AML-193 (cell line): ENCODE measurements at regions not wholly inside any gene's neighbourhood (a gene's known extent, or its start where the extent isn't known, plus 50 kb on each side); places are given as distances from the start of the nearest gene placed in this dataset.
"Not testable (repeated sequence)": the region's sequence is repeated elsewhere in the genome, so short reads cannot be mapped to it uniquely, and the experiment has no call there.

ENCODE experiments used
- DNase-seq, 2 experiments: peaks; one replicate each; lab custom pipeline; 2025; lab: John Stamatoyannopoulos, UW

DNA sequence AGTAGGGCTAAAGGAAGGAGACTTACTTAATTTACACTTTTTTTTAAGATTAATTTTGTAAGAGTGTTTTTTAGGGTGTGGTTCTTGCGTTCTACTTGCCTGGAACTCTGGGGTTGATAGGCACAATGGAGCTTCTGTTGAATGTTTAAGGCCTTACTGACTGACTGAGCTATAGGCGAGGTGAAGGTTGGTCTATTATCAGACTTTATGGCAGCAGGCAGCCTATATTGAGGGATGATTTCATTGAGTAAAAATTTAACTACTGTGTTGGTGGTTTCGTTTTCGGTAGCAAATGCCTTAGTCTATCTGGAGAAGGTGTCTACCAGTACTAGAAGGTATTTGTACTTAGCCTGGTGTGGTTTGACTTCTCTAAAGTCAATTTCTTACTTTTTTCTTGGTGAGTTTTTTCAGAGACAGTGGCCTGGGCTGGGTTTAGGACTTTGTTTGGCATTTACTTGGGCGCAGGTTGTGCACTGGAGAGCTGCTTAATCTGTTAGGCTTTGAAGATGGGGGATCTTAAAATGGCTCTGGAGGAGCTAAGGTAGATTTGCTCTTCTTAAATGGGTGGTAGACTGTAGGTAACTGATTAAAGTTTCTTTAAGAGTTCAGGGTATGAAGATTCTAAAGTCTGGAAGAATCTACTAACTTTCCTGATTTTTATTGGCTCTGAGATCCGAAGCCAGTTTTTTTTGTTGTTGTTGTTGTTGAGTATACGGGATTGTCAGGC lies 164.5 kb upstream of the CCZ1B start:
- DNase-seq: not testable (repeated sequence)

DNA sequence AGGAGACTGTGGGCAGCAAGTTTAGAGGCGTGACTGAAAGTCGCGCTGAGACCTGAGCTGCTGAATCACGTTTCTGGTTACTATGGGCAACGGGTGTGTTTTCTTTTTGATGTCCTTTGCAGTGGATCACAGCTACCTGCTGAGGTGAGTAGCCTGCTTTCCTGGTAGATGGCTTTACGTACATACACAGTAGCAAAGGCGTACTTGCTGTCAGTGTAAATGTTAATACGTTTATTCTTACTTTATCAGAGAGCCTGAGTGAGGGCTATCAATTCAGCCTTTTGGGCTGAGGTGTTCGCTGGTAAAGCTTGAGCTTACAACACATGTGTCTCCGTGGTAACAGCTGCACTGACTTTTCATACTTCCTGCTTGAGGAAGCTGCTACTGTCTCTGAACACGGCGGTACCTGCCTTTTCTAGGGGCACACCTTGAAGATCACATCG lies 165.1 kb upstream of the CCZ1B start:
- DNase-seq: not testable (repeated sequence)

DNA sequence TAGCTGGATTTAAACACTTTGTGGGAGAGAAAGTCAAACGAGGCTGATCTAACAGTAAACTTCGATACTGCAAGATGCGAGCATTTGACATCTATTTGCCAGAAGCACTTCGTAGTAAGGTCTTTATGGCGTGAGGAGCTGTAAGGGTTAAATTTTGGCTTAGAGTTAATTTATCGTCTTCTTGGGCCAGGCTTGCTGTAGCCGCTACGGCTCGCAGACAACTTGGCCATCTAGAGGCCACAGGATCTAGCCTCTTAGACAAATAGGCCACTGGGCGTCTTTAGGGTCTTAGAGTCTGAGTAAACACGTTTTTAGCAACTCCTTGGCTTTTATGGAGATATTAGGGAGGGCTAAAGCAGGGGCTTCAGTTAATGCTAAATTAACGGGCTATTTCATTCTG lies 165.6 kb upstream of the CCZ1B start:
- not testable (repeated sequence) for DNase-seq

DNA sequence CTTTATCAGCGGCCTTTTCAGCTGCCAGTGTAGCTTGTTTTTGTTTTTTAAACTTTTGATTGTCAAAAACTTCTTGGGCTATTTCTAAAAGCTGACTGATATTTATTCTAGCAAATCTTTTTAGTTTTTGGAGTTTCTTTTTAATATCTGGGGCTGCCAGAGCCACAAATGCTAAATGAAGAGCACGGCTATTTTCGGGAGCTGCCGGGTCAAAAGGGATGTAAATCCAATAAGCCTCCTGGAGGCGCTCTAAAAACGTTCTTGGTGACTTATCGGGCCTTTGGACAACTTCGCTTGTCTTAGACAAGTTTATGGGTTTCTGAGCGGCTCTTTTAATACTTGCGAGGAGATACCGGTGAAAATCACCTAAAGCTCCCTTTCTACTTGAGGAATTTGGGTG lies 166.1 kb upstream of the CCZ1B start:
- not testable (repeated sequence) for DNase-seq

DNA sequence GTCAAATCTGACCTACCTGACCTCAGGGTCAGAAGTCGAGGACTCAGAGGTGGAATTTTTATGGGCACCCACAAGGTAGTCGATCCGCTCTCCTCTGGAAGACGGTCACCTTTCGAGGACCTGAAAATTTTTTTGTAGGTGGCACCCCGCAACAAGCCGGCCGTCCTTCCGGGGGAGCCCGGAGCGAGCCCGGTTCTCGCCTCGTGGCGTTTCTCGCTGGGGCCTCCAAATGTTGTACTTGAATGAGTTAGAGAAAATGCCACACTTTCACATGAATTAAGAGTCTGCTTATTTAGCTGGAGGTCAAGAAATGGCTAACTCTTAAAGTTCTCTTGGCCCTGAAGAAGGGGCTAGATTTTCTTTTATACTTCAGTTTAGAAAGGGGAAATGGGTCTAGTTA lies 169.0 kb upstream of the CCZ1B start:
- DNase-seq: not testable (repeated sequence)

DNA sequence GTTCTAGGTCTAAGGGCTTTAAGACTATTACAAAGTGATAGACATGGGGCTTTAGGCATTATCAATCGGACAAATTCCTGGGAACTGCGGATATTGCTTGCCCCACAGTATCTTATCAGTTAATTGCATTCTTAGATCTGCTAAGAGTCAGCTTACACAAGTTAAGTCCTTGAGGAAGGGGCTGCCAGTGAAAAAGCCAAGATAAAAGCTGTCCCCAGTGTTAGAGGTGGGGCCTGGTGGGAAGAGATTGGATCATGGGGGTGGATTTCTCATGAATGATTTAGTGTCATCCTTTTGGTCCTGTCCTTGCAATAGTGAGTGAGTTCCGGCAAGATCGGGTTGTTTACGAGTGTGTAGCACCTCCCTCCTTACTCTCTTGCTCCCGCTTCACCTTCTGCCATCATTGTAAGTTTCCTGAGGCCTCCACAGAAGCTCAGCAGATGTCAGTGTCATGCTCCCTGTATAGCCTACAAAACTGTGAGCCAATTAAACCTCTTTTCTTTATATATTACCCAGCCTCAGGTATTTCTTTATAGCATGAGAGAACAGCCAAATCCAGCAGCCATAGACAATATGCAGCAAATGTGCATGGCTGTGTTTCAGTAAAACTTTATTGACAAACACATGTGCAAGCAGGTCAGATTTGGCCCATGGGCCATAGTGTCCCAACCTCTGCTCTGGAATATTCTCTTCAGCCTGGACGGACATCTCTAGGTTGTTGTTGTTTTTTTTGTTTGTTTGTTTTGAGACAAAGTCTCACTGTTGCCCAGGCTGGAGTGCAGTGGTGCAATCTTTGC lies 169.6 kb upstream of the CCZ1B start:
- DNase-seq: not testable (repeated sequence)

DNA sequence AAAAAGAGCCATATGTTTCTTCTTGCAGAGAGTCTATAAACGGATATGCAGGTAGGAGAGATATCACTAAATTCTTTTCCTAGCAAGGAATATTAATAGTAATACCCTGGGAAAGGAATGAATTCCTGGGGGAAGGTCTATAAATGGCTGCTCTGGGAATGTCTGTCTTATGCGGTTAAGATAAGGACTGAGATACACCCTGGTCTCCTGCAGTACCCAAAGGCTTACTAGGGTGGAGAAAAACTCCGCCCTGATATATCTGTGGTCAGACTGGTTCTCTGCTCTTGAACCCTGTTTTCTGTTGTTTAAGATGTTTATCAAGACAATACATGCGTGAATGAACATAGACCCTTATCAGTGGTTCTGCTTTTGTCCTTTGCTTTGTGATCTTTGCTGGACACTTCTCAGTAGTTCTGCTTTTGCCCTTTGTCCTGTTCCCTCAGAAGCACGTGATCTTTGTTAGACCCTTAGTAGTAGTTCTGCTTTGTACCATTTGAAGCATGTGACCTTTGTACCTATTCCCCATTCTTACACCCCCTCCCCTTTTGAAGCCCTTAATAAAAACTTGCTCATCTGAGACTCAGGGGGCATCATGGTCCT lies 173.1 kb upstream of the CCZ1B start:
- DNase-seq: not testable (repeated sequence)

DNA sequence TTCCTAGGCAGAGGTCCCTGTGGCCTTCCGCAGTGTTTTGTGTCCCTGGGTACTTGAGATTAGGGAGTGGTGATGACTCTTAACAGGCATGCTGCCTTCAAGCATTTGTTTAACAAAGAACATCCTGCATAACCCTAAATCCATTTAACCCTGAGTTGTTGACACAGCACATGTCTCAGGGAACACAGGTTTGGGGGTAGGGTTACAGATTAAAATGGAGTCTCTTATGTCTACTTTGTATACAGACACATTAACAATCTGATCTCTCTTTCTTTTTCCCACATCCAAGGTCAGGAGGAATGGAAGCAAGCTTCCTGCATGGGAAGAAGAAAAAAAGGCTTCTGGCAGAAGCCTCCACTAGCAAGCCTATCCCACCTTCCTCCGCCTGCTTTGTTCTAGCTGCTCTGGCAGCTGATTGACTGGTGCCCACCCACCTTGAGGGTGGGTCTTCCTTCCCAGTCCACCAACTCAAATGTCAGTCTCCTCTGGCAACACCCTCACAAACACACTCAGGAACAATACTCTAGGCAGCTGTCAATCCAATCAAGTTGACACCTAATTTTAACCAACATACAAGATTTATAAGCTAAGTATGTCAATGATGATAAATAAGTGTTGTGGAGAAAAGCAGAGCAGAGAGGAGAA lies 176.5 kb upstream of the CCZ1B start:
- DNase-seq: no peak

DNA sequence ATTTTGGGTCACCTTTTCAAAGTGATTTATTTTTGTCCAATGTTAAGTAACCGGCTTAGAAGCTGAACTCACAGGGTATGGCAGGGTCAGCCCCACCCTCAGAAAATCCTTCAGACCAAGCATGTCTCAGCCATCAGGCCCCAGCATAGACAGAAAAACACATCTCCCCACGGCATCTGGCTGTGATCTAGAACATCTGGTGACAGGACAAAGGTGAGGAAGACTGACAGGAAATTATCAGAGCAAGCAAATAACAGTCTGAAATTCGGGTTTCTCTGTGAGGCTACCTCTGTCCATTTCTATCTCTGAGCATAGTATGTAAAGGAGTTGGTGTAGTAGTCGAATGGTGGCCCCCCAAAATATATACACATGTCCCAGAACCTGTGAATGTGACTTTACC lies 177.0 kb upstream of the C1GALT1 start:
- DNase-seq: no peak

DNA sequence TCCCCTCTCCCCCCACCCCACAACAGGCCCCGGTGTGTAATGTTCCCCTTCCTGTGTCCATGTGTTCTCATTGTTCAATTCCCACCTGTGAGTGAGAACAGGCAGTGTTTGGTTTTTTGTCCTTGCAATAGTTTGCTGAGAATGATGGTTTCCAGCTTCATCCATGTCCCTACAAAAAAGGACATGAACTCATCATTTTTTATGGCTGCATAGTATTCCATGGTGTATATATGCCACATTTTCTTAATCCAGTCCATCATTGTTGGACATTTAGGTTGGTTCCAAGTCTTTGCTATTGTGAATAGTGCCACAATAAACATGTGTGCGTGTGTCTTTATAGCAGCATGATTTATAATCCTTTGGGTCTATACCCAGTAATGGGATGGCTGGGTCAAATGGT lies 176.4 kb upstream of the C1GALT1 start:
- DNase-seq: not testable (repeated sequence)

DNA sequence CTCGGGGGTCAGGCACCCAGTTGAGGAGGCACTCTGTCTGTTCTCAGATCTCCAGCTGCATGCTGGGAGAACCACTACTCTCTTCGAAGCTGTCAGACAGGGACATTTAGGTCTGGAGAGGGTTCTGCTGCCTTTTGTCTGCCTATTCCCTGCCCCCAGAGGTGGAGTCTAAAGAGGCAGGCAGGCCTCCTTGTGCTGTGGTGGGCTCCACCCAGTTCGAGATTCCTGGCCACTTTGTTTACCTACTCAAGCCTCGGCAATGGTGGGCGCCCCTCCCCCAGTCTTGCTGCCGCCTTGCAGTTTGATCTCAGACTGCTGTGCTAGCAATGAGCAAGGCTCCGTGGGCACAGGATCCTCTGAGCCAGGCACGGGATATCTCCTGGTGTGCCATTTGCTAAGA lies 171.1 kb upstream of the C1GALT1 start:
- not testable (repeated sequence) for DNase-seq

DNA sequence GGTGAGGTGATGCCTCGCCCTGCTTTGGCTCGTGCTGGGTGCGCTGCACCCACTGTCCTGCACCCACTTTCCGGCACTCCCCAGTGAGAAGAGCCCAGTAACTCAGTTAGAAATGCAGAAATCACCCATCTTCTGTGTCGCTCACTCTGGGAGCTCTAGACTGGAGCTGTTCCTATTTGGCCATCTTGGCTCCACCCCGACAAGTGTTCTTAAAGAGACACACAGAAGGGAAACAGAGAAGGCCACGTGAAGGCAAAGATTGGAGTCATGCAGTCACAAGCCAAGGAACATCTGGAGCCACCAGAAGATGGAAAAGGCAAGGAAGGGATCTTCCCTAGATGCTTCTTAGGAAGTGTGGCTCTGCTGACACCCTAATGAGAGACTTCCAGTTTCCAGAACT lies 170.6 kb upstream of the C1GALT1 start:
- not testable (repeated sequence) for DNase-seq

DNA sequence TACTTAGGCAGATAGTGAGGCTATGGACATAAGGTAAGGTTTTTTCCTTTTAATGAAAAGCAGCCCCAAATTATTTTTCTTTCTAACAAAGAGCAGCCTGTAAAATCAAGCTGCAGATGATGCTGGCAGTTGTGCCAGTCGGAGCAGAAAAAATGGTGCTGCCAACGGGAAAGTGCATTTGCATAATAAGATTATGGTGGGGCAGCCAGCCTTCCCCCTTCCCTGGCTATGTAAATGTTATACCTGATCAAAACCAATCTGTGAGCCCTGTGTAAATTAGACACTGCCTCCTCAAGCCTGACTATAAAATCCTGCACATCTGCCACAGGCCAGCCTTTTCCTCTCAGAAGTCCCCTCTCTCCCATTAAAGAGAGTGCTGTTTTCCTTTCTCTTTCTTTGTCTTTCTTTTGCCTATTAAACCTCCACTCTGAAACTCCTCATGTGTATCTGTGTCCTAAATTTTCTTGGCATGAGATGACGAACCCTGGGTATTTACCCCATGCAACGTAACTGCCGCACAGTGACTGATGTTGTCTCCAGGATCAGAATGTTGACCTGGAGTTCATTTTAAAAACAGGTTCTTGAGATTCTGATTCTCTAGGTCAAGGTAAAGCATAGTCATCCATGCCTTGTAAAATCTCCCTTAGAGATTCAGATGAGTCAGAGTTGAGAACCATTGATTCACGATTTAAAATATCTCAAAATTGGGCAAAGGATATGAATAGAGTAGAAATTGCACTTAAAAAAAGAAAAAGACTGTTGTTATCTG lies 167.3 kb upstream of the C1GALT1 start:
- no peak for DNase-seq

DNA sequence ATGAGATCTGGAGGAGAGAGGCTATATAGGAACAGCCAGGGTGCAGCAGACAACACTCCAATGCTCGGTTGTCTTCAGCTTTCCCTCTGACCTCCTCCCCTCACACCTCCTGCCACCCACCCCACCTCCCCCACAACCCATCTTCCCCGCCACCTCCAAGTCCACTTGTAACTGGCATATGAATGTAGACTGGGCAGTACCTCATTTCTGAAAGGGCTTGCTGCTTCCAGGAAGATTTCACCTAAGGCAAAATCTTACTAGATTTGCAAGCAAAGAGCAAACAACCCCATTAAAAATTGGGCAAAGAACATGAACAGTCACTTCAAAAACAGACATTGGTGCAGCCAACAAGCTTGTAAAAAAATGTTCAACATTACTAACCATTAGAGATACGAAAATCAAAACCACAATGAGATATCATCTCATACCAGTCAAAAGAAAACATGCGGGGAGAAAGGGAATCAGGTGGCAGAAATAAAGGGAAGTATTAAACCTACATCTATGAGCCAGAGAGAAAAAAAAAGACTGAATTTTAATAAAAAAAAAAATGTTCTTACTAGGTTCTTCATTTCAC lies 164.6 kb upstream of the C1GALT1 start:
- no peak for DNase-seq

DNA sequence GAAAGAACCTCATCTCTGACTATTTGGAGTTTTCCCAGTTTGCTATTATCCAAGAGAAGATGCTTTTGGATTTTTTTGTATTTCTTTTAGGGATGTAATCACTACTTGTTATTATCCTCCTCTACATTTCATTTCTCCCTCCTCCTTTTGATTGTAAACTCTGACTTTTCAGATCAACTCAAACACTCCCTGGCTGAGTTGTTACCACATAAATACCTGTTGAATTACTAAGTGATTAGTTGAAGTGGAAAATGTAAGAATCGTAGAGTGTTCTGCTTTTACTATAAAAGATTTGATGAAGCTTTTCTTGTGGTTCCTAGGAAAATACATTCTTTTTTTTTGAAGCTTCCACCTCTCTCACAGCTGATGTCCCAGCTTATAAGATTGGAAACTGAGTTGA lies 164.1 kb upstream of the C1GALT1 start:
- no peak for DNase-seq

DNA sequence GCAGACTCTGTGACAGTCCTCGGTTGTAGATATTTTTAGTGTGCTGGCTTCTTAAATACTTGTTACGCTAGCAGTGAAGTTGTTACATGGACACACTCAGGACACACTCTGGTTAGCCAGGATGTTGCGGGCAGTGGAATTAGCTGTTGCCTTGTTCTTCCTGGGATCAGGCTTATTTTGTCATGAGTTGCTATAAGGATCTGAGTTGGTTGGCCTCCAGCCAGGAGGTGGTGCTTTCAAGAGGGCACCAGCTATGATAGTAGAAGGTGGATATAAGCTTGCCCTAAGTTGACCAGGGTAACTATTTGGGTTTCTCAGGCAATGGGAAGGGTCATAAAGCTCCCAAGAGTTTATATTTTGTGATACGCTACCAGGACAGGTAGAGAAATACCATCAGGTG lies 150.1 kb upstream of the C1GALT1 start:
- DNase-seq: no peak

DNA sequence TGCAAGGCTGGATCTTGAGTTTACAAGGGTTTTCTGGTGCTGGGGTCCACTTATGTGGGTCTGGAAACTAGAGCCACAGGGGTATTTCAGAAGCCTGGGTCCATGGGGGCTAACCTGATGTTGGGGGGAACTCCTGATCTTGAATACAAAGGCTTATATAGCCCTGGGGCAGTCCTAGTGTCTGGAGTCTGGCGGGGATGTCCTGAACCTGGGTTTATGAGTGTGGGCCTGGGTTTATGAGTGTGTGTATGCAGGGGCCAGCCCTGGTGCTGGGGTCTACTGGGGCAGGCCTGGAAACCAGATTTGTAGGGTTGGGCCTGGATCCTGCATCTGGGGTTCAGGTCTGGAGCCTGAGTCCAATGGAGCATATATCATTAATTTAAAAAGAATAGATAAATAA lies 146.5 kb upstream of the C1GALT1 start:
- no peak for DNase-seq

DNA sequence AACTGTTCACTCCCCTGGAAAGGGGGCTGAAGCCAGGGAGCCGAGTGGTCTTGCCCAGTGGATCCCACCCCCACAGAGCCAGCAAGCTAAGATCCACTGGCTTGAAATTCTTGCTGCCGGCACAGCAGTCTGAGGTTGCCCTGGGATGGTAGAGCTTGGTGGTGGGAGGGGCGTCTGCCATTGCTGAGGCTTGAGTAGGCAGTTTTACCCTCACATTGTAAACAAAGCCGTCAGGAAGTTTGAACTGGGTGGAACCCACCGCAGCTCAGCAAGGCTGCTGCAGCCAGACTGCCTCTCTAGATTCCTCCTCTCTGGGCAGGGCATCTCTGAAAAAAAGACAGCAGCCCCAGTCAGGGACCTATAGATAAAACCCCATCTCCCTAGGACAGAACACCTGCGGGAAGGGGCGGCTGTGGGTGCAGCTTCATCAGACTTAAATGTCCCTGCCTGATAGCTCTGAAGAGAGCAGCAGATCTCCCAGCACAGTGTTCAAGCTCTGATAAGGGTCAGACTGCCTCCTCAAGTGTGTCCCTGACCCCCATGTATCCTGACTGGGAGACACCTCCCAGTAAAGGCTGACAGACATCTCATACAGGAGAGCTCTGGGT lies 140.0 kb upstream of the C1GALT1 start:
- DNase-seq: not testable (repeated sequence)

DNA sequence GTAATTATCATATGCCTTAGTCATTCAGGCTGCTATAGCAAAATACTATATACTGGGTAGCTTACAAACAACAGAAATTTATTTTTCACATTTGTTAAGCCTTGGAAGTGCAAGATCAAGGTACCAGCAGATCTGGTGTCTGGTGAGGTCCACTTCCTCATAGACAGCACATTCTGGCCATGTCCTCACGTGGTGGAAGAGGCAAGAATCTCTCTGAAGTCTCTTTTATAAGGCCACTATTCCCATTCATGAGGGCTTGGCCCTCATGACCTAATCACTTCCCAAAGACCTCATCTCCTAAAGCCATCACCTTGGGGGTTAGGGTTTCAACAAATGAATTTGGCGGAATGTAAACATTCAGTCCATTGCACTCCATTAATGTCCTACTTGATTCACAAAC lies 137.5 kb upstream of the C1GALT1 start:
- no peak for DNase-seq

DNA sequence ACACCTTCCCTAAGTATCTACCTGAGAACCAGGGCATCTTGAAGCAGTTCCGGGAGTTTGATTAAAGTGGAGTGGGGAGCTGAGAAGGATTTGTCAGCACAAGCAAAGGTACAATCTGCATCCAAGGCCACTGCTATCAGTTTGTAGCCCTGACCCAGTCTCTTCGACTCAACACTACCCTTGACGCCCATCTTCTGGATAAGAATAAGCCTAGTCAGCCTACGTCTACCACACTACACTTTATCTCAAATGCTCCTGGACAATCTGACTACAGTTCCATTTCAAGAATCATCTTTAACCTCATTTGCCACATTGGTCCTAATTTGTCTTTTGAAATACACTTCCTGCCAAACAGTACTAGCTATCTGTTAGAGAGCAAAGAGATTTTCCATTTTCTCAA lies 134.1 kb upstream of the C1GALT1 start:
- DNase-seq: no peak
